A549 (cell line): ENCODE measurements at regions not wholly inside any gene's neighbourhood (a gene's known extent, or its start where the extent isn't known, plus 50 kb on each side); places are given as distances from the start of the nearest gene placed in this dataset.

Source experiments
- ATAC-seq, 2 experiments: fragments of 200-7000 bp in 1 of 2; fragments of >200 bp in 1 of 2; cut with Nextera tagmentation in 1 of 2; cut with Tn5 transposase in 1 of 2; 3 replicates each; pipeline versions ENCODE4 v1.8.0 to v1.9.1; 2018 to 2020; ENCODE audit warnings: mild to moderate bottlenecking in 1 of 2, moderate library complexity in 1 of 2
- CTCF ChIA-PET: fragments of 300-600 bp; sonication (Branson Sonifier 250); formaldehyde crosslinking; extraction: SDS; loops from one replicate; lab custom pipeline; 2021; ENCODE audit warnings: antibody characterized with exemption, inconsistent platforms; lab: Yijun Ruan, JAX
- POLR2A ChIA-PET: fragments of 350-600 bp; formaldehyde crosslinking; extraction: SDS; loops from one replicate; lab custom pipeline; 2021; ENCODE audit warnings: antibody characterized with exemption, inconsistent platforms; lab: Yijun Ruan, JAX
- DNase-seq, 2 experiments: peaks; one replicate each; pipeline versions ENCODE4 v3.0.0 to v3.0.0-alpha.2; 2011 to 2016; ENCODE audit warnings: low read depth in 1 of 2, low spot score in 1 of 2
- FAIRE-seq: peaks from 2 replicates; lab custom pipeline; 2011; peaks lifted over from hg19 to GRCh38; lab: Jason Lieb, UNC
- H3K27ac ChIP-seq, 2 experiments: fragments of >200 bp; sonication (Bioruptor Twin); formaldehyde crosslinking; 3 replicates each; pipeline ENCODE4 v1.5.1; 2016 to 2017
- H3K4me1 ChIP-seq: fragments of >200 bp; sonication (Bioruptor Twin); formaldehyde crosslinking; 3 replicates; pipeline ENCODE4 v1.6.1; 2016
- H3K4me2 ChIP-seq: fragments of >200 bp; sonication (Bioruptor Twin); formaldehyde crosslinking; 3 replicates; pipeline ENCODE4 v1.6.1; 2016
- H3K4me3 ChIP-seq: fragments of >200 bp; sonication (Bioruptor Twin); formaldehyde crosslinking; 3 replicates; pipeline ENCODE4 v1.5.1; 2016
- H3K9me3 ChIP-seq: fragments of >200 bp; sonication (Bioruptor Twin); formaldehyde crosslinking; 3 replicates; pipeline ENCODE4 v1.6.1; 2016
- CBX2 ChIP-seq: fragments of 200-600 bp; sonication (generic); IDR thresholded peaks from 2 replicates; pipeline ENCODE4 v1.6.1; 2016; ENCODE audit warnings: low read depth, mild to moderate bottlenecking, borderline replicate concordance
- CEBPB ChIP-seq, 2 experiments: fragments of >200 bp in 1 of 2; sonication (Bioruptor Twin) in 1 of 2; formaldehyde crosslinking in 1 of 2; IDR thresholded peaks; 2 replicates each; pipeline ENCODE4 v1.6.1; 2012 to 2016
- CTCF ChIP-seq: fragments of >200 bp; sonication (Bioruptor Twin); formaldehyde crosslinking; IDR thresholded peaks from 3 replicates; pipeline ENCODE4 v1.5.1; 2016
- EHMT2 ChIP-seq: fragments of 200-600 bp; sonication (generic); IDR thresholded peaks from 2 replicates; pipeline ENCODE4 v1.6.1; 2016; ENCODE audit warnings: antibody characterized with exemption, low read depth, mild to moderate bottlenecking, moderate library complexity
- ESRRA ChIP-seq: fragments of 150-350 bp; IDR thresholded peaks from 2 replicates; pipeline ENCODE4 v1.6.1; 2014; ENCODE audit warnings: mild to moderate bottlenecking, low read length, borderline replicate concordance
- FOSB ChIP-seq: fragments of 250-450 bp; sonication (Bioruptor Pico); IDR thresholded peaks from 2 replicates; pipeline ENCODE4 v1.5.0; 2020; ENCODE audit warnings: mild to moderate bottlenecking, moderate library complexity
- GATA3 ChIP-seq: IDR thresholded peaks from 2 replicates; pipeline ENCODE4 v1.6.1; 2012; ENCODE audit warnings: borderline replicate concordance
- HDAC2 ChIP-seq: fragments of 200-600 bp; sonication (generic); IDR thresholded peaks from 2 replicates; pipeline ENCODE4 v1.6.1; 2016
- HMGXB4 ChIP-seq: fragments of 250-450 bp; sonication (Bioruptor Pico); IDR thresholded peaks from 2 replicates; pipeline ENCODE4 v1.5.0; 2021; ENCODE audit warnings: mild to moderate bottlenecking, moderate library complexity, borderline replicate concordance
- HOXB13 ChIP-seq: fragments of 250-450 bp; sonication (Bioruptor Pico); IDR thresholded peaks from 2 replicates; pipeline ENCODE4 v1.5.0; 2020; ENCODE audit warnings: low read depth, mild to moderate bottlenecking, moderate library complexity
- HOXB5 ChIP-seq: fragments of 250-450 bp; sonication (Bioruptor Pico); IDR thresholded peaks from 2 replicates; pipeline ENCODE4 v1.5.0; 2020; ENCODE audit warnings: mild to moderate bottlenecking, moderate library complexity
- KDM1A ChIP-seq: fragments of 200-600 bp; sonication (generic); IDR thresholded peaks from 2 replicates; pipeline ENCODE4 v1.6.1; 2016; ENCODE audit warnings: low read depth, mild to moderate bottlenecking
- KDM5A ChIP-seq: fragments of 200-600 bp; sonication (generic); IDR thresholded peaks from 2 replicates; pipeline ENCODE4 v1.6.1; 2016; ENCODE audit warnings: antibody characterized with exemption, mild to moderate bottlenecking
- MAFK ChIP-seq: fragments of 450-650 bp; IDR thresholded peaks from 2 replicates; pipeline ENCODE4 v1.6.1; 2014; ENCODE audit not compliant: partially characterized antibody
- NR3C1 ChIP-seq: fragments of >200 bp; sonication (Bioruptor Twin); formaldehyde crosslinking; IDR thresholded peaks from 3 replicates; pipeline ENCODE4 v1.6.1; 2017
- RAD21 ChIP-seq, 2 experiments: fragments of >200 bp in 1 of 2; sonication (Bioruptor Twin) in 1 of 2; formaldehyde crosslinking in 1 of 2; IDR thresholded peaks in 1 of 2; conservative IDR thresholded peaks in 1 of 2; 2 replicates in 1 of 2; 3 replicates in 1 of 2; pipeline ENCODE4 v1.6.1; 2012 to 2018; ENCODE audit warnings: inconsistent platforms in 1 of 2
- REST ChIP-seq: fragments of 200-600 bp; sonication (generic); IDR thresholded peaks from 2 replicates; pipeline ENCODE4 v1.6.1; 2016; ENCODE audit warnings: antibody characterized with exemption, mild to moderate bottlenecking, moderate library complexity
- SMC3 ChIP-seq: fragments of >200 bp; sonication (Bioruptor Twin); formaldehyde crosslinking; IDR thresholded peaks from 3 replicates; pipeline ENCODE4 v1.6.1; 2018; ENCODE audit warnings: inconsistent platforms
- SREBF2 ChIP-seq: fragments of 450-650 bp; IDR thresholded peaks from 2 replicates; pipeline ENCODE4 v1.6.1; 2014; ENCODE audit warnings: mild to moderate bottlenecking, moderate library complexity
- WGBS: methylation state at CpG from one replicate; pipeline ENCODE4 v1.1.6; 2017; ENCODE audit errors: missing lambda C conversion rate; 5-methylcytosine and 5-hydroxymethylcytosine counted together
- TF ChIP-seq, protein P1 (sequence below): fragments of >200 bp; sonication (Bioruptor Twin); formaldehyde crosslinking; IDR thresholded peaks from 3 replicates; pipeline ENCODE4 v1.6.1; 2016

DNA sequence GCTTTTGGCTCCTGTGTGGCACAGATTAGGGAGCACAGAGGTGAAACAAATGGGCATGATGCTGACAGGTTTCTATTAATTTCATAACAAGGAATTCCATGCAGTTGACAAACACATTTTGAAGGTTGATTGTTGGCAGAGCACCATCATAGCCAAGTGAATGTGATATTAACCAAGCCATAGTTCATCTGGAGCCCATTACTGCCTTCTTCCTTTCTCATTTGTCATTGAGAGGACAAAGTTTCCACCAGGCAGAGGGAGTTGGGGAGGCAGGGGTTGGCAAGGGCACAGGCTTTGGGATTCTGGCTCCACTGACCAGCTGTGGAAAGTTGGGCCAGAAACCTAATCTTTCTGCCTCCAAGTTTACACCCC is 325.2 kb downstream of the MFSD1 start (continued):
- no peak for TF ChIP-seq SREBF2
- no peak for TF ChIP-seq EHMT2
- no peak for TF ChIP-seq HDAC2
- TF ChIP-seq KDM1A = no peak
- TF ChIP-seq, all 56 proteins: peak for 0

DNA sequence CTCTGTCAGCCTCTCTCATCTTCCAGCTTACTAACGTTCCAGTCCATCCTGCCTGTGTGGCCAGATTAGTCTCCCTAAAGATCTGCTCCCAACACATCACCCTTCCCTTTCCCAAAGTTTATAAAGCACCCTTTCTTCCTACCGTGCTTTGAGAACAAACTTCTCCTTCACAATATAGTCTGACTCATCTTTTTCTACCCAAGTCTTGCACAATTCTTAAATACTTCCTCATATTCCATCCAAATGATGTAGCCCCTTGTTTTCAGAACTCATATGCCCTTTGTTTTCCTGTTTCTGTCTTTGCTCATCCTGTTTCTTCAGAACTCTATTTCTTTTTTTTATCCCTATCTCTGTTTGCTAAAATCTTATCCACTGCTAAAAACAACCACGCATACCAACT is 326.8 kb downstream of the MFSD1 start:
- no peak for FAIRE-seq
- ChIA-PET POLR2A (no interaction called here), CTCF (no interaction called here)
- H3K4me3 ChIP-seq = no peak overlapping the region
- TF ChIP-seq REST (no peak), CEBPB (IDR thresholded peaks at IDR 0.05) (peak; percentile 11 to 61; a peak in 3 of 4 replicates)
- ATAC-seq = no peak; a peak in 1 of 6 replicates
- H3K9me3 ChIP-seq = no peaks in the 10 kb centered on the region
- H3K27ac ChIP-seq = no peak overlapping the region
- H3K4me1 ChIP-seq = no peaks in the 10 kb centered on the region; the same call in 2 of the 3 replicates
- H3K4me2 ChIP-seq = no peak overlapping the region
- peak in 1 of 2 experiments; percentile 20 for DNase-seq
- WGBS = 26% methylated on average over 3 of the region's 3 CpGs

DNA sequence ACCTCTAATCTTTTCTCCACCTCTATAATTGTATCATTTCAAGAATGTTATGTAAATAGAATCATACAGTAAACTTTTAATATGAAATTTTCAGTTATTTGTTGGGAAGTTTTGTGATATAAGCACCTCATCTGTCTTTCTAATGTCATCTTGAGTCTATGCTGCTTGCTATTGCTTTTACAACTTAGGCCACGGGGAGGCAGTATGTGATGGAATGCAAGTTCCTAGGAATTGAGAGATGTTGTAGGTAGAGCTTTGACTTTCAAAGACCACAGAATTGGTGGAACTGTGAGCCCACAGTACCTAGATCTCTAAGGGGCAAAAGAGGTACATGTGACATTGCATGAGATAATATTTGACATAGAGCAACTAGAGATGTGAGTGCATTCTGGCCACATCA is 328.3 kb downstream of the MFSD1 start:
- no peaks in the 10 kb centered on the region for H3K9me3 ChIP-seq
- H3K4me3 ChIP-seq = no peak overlapping the region
- ChIA-PET CTCF (interaction anchor here (1.8 kb wide), 1 partner anchor 122 kb away, joined by 3 read pairs; no protein-coding TSS in a partner anchor), POLR2A (no interaction called here)
- no peak overlapping the region for H3K27ac ChIP-seq
- no peaks in the 10 kb centered on the region; the same call in 2 of the 3 replicates for H3K4me1 ChIP-seq
- H3K4me2 ChIP-seq = no peak overlapping the region
- FAIRE-seq (no peak), ATAC-seq (peak in 1 of 2 experiments; percentile 49; a peak in 1 of 6 replicates), DNase-seq (peak in 1 of 2 experiments; percentile 29)
- WGBS = 4% methylated on average over 1 of the region's 1 CpG
- TF ChIP-seq NR3C1 (no peak), CTCF (peak; percentile 40), SMC3 (peak; percentile 28; the same call in 1 of the 3 replicates), RAD21 (conservative IDR thresholded peaks at IDR 0.05 in 1 of 2, IDR thresholded peaks at IDR 0.05 in 1 of 2) (peak; percentile 30 to 50; a peak in 3 of 5 replicates)

- no peak overlapping the region for H3K4me2 ChIP-seq
- no peak overlapping the region for H3K4me3 ChIP-seq
- H3K27ac ChIP-seq = no peak overlapping the region
- ATAC-seq (no peak), DNase-seq (no peak), FAIRE-seq (no peak)
- ChIA-PET CTCF (interaction anchor here (1.2 to 1.8 kb wide), 2 partner anchors 121 to 128 kb away, joined by 3 read pairs; no protein-coding TSS in a partner anchor), POLR2A (no interaction called here)
- no peaks in the 10 kb centered on the region for H3K9me3 ChIP-seq
- no peaks in the 10 kb centered on the region; the same call in 2 of the 3 replicates for H3K4me1 ChIP-seq
- TF ChIP-seq HMGXB4 (CRISPR knock-in tag) (no peak), CBX2 (no peak), ESRRA (no peak), HOXB13 (CRISPR knock-in tag) (no peak), SREBF2 (no peak), CEBPB (IDR thresholded peaks at IDR 0.05) (no peak), HDAC2 (no peak), FOSB (CRISPR knock-in tag) (no peak), NR3C1 (no peak), CTCF (no peak), GATA3 (no peak), HOXB5 (no peak), MAFK (no peak), KDM5A (no peak)
- TF ChIP-seq, protein P1, sequence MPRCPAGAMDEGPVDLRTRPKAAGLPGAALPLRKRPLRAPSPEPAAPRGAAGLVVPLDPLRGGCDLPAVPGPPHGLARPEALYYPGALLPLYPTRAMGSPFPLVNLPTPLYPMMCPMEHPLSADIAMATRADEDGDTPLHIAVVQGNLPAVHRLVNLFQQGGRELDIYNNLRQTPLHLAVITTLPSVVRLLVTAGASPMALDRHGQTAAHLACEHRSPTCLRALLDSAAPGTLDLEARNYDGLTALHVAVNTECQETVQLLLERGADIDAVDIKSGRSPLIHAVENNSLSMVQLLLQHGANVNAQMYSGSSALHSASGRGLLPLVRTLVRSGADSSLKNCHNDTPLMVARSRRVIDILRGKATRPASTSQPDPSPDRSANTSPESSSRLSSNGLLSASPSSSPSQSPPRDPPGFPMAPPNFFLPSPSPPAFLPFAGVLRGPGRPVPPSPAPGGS = no peak
Observed at GRCh38 chr3:159131376-159131775, 329.5 kb downstream of the MFSD1 start.
